Ishikawa (cell line): ENCODE measurements at regions not wholly inside any gene's neighbourhood (a gene's known extent, or its start where the extent isn't known, plus 50 kb on each side); places are given as distances from the start of the nearest gene placed in this dataset.

Source experiments
- CEBPB ChIP-seq: IDR thresholded peaks from 2 replicates; pipeline ENCODE4 v1.6.1; 2012
- CREB1 ChIP-seq: IDR thresholded peaks from 2 replicates; pipeline ENCODE4 v1.6.1; 2012; ENCODE audit warnings: low read depth
- EGR1 ChIP-seq: IDR thresholded peaks from 2 replicates; pipeline ENCODE4 v1.6.1; 2012
- EP300 ChIP-seq: IDR thresholded peaks from 2 replicates; pipeline ENCODE4 v1.6.1; 2012; ENCODE audit warnings: borderline replicate concordance
- FOXM1 ChIP-seq: IDR thresholded peaks from 2 replicates; pipeline ENCODE4 v1.6.1; 2012; ENCODE audit warnings: low read depth, borderline replicate concordance
- NFIC ChIP-seq: IDR thresholded peaks from 2 replicates; pipeline ENCODE4 v1.6.1; 2012
- RAD21 ChIP-seq: IDR thresholded peaks from 2 replicates; pipeline ENCODE4 v1.6.1; 2012; ENCODE audit warnings: low read depth
- TAF1 ChIP-seq: IDR thresholded peaks from 2 replicates; pipeline ENCODE4 v1.6.1; 2012; ENCODE audit warnings: low read depth, mild to moderate bottlenecking
- TCF12 ChIP-seq: IDR thresholded peaks from 2 replicates; pipeline ENCODE4 v1.6.1; 2012; ENCODE audit warnings: low read depth
- TEAD4 ChIP-seq: IDR thresholded peaks from 2 replicates; pipeline ENCODE4 v1.6.1; 2012
- YY1 ChIP-seq: IDR thresholded peaks from 2 replicates; pipeline ENCODE4 v1.6.1; 2012; ENCODE audit warnings: low read depth
- ZBTB7A ChIP-seq: IDR thresholded peaks from 2 replicates; pipeline ENCODE4 v1.6.1; 2012; ENCODE audit warnings: low read depth
- TF ChIP-seq, protein P1 (sequence below): IDR thresholded peaks from 2 replicates; pipeline ENCODE4 v1.6.1; 2012
- TF ChIP-seq, protein P2 (sequence below): IDR thresholded peaks from 2 replicates; pipeline ENCODE4 v1.6.1; 2012; ENCODE audit warnings: low read depth, mild to moderate bottlenecking
- TF ChIP-seq, protein P3 (sequence below): IDR thresholded peaks from 2 replicates; pipeline ENCODE4 v1.6.1; 2012

DNA sequence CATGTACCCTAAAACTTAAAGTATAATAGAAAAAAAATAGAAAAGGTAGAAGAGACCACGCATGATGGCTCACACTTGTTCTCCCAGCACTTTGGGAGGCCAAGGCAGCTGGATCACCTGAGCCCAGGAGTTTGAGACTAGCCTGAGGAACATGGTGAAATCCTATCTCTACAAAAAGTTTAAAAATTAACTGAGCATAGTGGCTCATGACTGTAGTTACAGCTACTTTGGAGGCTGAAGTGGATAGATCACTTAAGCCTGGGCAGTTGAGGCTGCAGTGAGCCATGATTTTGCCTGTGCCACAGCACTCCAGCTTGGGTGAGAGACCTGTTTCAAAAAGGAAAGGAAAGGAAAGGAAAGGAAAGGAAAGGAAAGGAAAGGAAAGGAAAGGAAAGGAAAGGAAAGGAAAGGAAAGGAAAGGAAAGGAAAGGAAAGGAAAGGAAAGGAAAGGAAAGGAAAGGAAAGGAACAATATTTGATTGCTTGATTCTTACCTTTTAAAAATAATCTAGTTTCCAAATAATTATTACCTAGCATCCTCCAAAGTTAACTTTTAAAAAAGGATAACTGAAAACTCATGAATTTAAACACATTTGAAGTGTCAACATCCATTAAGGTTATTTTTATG, 99.9 kb upstream of the PAX6 start:
- TF ChIP-seq NFIC (no peak), CEBPB (no peak), RAD21 (no peak)
- TF ChIP-seq, protein P1, sequence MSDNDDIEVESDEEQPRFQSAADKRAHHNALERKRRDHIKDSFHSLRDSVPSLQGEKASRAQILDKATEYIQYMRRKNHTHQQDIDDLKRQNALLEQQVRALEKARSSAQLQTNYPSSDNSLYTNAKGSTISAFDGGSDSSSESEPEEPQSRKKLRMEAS, result no peak
- TF ChIP-seq, protein P2, sequence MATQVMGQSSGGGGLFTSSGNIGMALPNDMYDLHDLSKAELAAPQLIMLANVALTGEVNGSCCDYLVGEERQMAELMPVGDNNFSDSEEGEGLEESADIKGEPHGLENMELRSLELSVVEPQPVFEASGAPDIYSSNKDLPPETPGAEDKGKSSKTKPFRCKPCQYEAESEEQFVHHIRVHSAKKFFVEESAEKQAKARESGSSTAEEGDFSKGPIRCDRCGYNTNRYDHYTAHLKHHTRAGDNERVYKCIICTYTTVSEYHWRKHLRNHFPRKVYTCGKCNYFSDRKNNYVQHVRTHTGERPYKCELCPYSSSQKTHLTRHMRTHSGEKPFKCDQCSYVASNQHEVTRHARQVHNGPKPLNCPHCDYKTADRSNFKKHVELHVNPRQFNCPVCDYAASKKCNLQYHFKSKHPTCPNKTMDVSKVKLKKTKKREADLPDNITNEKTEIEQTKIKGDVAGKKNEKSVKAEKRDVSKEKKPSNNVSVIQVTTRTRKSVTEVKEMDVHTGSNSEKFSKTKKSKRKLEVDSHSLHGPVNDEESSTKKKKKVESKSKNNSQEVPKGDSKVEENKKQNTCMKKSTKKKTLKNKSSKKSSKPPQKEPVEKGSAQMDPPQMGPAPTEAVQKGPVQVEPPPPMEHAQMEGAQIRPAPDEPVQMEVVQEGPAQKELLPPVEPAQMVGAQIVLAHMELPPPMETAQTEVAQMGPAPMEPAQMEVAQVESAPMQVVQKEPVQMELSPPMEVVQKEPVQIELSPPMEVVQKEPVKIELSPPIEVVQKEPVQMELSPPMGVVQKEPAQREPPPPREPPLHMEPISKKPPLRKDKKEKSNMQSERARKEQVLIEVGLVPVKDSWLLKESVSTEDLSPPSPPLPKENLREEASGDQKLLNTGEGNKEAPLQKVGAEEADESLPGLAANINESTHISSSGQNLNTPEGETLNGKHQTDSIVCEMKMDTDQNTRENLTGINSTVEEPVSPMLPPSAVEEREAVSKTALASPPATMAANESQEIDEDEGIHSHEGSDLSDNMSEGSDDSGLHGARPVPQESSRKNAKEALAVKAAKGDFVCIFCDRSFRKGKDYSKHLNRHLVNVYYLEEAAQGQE, result no peak

DNA sequence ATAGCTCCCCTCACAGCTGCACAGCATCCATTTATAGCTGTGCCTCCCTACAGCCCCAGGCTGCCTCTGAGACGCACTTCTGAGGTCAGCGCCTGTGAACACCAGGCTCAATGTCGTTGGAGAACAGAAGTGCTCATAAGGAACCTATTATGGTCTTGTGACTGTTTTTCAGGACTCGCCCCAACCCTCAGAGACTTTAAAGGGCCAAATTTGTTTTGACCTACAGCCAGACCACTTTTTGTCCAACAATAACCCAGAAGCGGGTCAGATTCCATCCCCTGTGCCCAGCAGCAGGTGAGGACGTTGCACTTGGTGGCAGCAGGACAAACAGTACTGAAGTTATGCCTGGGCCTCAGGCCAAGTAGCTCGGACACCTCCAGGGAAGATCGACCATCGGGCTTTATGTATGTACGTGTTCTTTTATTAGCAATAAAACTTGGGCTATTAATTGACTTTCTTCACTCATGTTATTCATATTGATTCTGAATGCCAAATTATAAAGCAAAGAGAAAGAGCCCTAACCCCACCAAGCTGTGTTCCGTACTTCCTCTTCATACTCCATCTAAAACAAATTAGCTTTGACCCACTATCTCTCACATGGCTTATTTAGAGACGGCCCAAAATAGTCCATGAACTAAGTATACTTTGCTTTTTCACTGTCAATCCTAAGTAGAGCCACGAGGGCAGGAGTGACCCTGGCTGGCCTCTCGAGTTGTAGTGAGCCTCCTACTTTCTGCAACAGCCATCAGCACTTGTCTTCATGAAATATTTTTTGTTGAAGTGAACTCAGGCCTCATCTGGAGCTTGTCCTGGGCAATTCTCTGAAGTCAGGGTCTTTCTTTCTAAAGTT, 92.3 kb upstream of the PAX6 start:
- no peak for TF ChIP-seq NFIC
- no peak for TF ChIP-seq EP300
- TF ChIP-seq EGR1, result no peak
- TF ChIP-seq, protein P2, result no peak
- no peak for TF ChIP-seq ZBTB7A
- TF ChIP-seq CEBPB, result no peak
- TF ChIP-seq CREB1, result no peak
- TF ChIP-seq TCF12, result no peak
- TF ChIP-seq, protein P3, sequence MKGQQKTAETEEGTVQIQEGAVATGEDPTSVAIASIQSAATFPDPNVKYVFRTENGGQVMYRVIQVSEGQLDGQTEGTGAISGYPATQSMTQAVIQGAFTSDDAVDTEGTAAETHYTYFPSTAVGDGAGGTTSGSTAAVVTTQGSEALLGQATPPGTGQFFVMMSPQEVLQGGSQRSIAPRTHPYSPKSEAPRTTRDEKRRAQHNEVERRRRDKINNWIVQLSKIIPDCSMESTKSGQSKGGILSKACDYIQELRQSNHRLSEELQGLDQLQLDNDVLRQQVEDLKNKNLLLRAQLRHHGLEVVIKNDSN, result no peak
- TF ChIP-seq TEAD4, result no peak
- no peak for TF ChIP-seq RAD21
- TF ChIP-seq, protein P1, result no peak
- no peak for TF ChIP-seq YY1
- no peak for TF ChIP-seq TAF1
- no peak for TF ChIP-seq FOXM1

DNA sequence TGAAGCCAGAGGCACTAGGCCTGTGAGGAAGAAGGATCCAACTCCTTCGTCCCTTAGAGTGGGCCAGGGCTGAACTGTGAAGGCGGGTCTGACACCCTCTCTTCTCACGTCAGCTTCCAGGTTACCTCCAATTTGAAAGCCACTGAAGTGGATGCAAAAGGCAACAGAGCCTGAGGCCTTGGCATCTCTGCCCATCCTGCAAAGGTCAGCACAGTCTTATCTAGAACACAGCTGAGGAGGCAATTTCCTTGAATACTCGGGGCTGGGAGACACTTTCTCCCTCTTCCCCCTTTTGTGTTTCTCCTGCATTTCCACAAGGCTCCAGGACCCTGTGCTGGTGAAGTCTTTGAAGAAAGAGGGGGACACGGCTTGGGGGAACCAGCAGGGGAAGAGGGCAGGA, 91.6 kb upstream of the PAX6 start:
- TF ChIP-seq TEAD4, result no peak
- no peak for TF ChIP-seq NFIC
- TF ChIP-seq RAD21, result no peak
- no peak for TF ChIP-seq TCF12
- no peak for TF ChIP-seq EGR1

DNA sequence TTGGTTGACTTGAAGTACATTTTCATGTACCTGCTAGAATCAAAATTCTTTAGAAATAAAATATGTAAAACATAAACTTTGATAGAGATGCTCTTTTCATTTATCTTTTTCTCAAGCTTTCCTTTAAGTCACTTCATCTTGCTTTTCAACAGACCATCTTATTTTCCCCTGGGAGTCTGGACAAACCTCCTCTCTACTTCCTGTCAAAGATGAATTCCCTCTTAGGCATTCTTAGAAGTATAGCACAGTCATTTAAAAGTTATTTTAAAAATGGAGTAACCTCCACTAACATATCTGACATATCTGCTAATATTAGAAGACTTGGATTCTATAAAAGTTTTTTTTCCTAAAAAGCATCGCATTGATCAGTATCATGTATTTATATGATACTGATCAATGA, 84.8 kb upstream of the PAX6 start:
- TF ChIP-seq CEBPB, result no peak
- TF ChIP-seq, protein P2, result no peak
- no peak for TF ChIP-seq RAD21
- no peak for TF ChIP-seq ZBTB7A
- no peak for TF ChIP-seq TEAD4
- no peak for TF ChIP-seq EGR1
- TF ChIP-seq, protein P3, result no peak
- no peak for TF ChIP-seq TCF12
- TF ChIP-seq TAF1, result no peak
- no peak for TF ChIP-seq NFIC
- TF ChIP-seq CREB1, result no peak
- TF ChIP-seq EP300, result no peak
